ENCODE measurements at regions not wholly inside any gene's neighbourhood (a gene's known extent, or its start where the extent isn't known, plus 50 kb on each side); places are given as distances from the start of the nearest gene placed in this dataset.

GRCh38 chr6:16974704-16975359 is 127.0 kb upstream of the STMND1 start:
- H3K27me3 ChIP-seq (ENCODE audit: control insufficient read depth, insufficient read depth, low read length), result no peaks in the 10 kb centered on the region; the same call in 1 of the 2 replicates
- no peak overlapping the region for H3K4me3 ChIP-seq (ENCODE audit: low read depth, low read length)
- no peaks in the 10 kb centered on the region for H3K9me3 ChIP-seq (ENCODE audit: control insufficient read depth, insufficient read depth, low read depth, low read length)
- no peaks in the 10 kb centered on the region for H3K4me1 ChIP-seq (ENCODE audit: control insufficient read depth, insufficient read depth, low read length)
- H3K27ac ChIP-seq (ENCODE audit: low read depth, low read length), result no peak overlapping the region
- no peak overlapping the region for H3K9ac ChIP-seq (ENCODE audit: low read length)
- no peaks in the 10 kb centered on the region for H3K36me3 ChIP-seq (ENCODE audit: control insufficient read depth, insufficient read depth, low read length)

- Histone ChIP-seq H3K4me3 (ENCODE audit: low read depth, low read length) (no peak overlapping the region), H3K9ac (ENCODE audit: low read length) (no peak overlapping the region), H3K27me3 (ENCODE audit: control insufficient read depth, insufficient read depth, low read length) (no peaks in the 10 kb centered on the region; the same call in 1 of the 2 replicates), H3K36me3 (ENCODE audit: control insufficient read depth, insufficient read depth, low read length) (no peaks in the 10 kb centered on the region), H3K9me3 (ENCODE audit: control insufficient read depth, insufficient read depth, low read depth, low read length) (no peaks in the 10 kb centered on the region), H3K27ac (ENCODE audit: low read depth, low read length) (no peak overlapping the region), H3K4me1 (ENCODE audit: control insufficient read depth, insufficient read depth, low read length) (no peaks in the 10 kb centered on the region)
Measured at GRCh38 chr6:16974387-16974673, 127.5 kb upstream of the STMND1 start.

- Histone ChIP-seq H3K9me3 (ENCODE audit: control insufficient read depth, insufficient read depth, low read depth, low read length) (no peaks in the 10 kb centered on the region), H3K27ac (ENCODE audit: low read depth, low read length) (no peak overlapping the region), H3K9ac (ENCODE audit: low read length) (no peak overlapping the region), H3K27me3 (ENCODE audit: control insufficient read depth, insufficient read depth, low read length) (no peaks in the 10 kb centered on the region; the same call in 1 of the 2 replicates), H3K36me3 (ENCODE audit: control insufficient read depth, insufficient read depth, low read length) (no peaks in the 10 kb centered on the region), H3K4me3 (ENCODE audit: low read depth, low read length) (no peak overlapping the region), H3K4me1 (ENCODE audit: control insufficient read depth, insufficient read depth, low read length) (no peaks in the 10 kb centered on the region)
Measured at GRCh38 chr6:16973545-16974386, 128.1 kb upstream of the STMND1 start.

- Histone ChIP-seq H3K36me3 (ENCODE audit: control insufficient read depth, insufficient read depth, low read length) (no peaks in the 10 kb centered on the region), H3K9ac (ENCODE audit: low read length) (no peak overlapping the region), H3K27me3 (ENCODE audit: control insufficient read depth, insufficient read depth, low read length) (no peaks in the 10 kb centered on the region; the same call in 1 of the 2 replicates)
Measured at GRCh38 chr6:16973051-16973450, 128.8 kb upstream of the STMND1 start.

GRCh38 chr6:16972535-16972934 is 129.3 kb upstream of the STMND1 start:
- no peaks in the 10 kb centered on the region for H3K4me1 ChIP-seq (ENCODE audit: control insufficient read depth, insufficient read depth, low read length)
- H3K27me3 ChIP-seq (ENCODE audit: control insufficient read depth, insufficient read depth, low read length), result no peaks in the 10 kb centered on the region; the same call in 1 of the 2 replicates
- no peak overlapping the region for H3K4me3 ChIP-seq (ENCODE audit: low read depth, low read length)
- H3K9me3 ChIP-seq (ENCODE audit: control insufficient read depth, insufficient read depth, low read depth, low read length), result no peaks in the 10 kb centered on the region
- H3K9ac ChIP-seq (ENCODE audit: low read length), result no peak overlapping the region
- H3K27ac ChIP-seq (ENCODE audit: low read depth, low read length), result no peak overlapping the region
- no peaks in the 10 kb centered on the region for H3K36me3 ChIP-seq (ENCODE audit: control insufficient read depth, insufficient read depth, low read length)

More at GRCh38 chr6:16973051-16973450, 128.8 kb upstream of the STMND1 start:
- Histone ChIP-seq H3K27ac (ENCODE audit: low read depth, low read length) (no peak overlapping the region), H3K4me1 (ENCODE audit: control insufficient read depth, insufficient read depth, low read length) (no peaks in the 10 kb centered on the region), H3K9me3 (ENCODE audit: control insufficient read depth, insufficient read depth, low read depth, low read length) (no peaks in the 10 kb centered on the region), H3K4me3 (ENCODE audit: low read depth, low read length) (no peak overlapping the region)

GRCh38 chr6:16969699-16970655 is 131.9 kb upstream of the STMND1 start:
- H3K9me3 ChIP-seq (ENCODE audit: control insufficient read depth, insufficient read depth, low read depth, low read length), result no peaks in the 10 kb centered on the region
- H3K36me3 ChIP-seq (ENCODE audit: control insufficient read depth, insufficient read depth, low read length), result no peaks in the 10 kb centered on the region
- H3K27me3 ChIP-seq (ENCODE audit: control insufficient read depth, insufficient read depth, low read length), result no peaks in the 10 kb centered on the region; the same call in 1 of the 2 replicates
- no peak overlapping the region for H3K27ac ChIP-seq (ENCODE audit: low read depth, low read length)
- no peak overlapping the region for H3K4me3 ChIP-seq (ENCODE audit: low read depth, low read length)
- no peak overlapping the region for H3K9ac ChIP-seq (ENCODE audit: low read length)
- peaks cover 5% of the 10 kb centered on the region; the same call in 1 of the 2 replicates for H3K4me1 ChIP-seq (ENCODE audit: control insufficient read depth, insufficient read depth, low read length)

- Histone ChIP-seq H3K4me3 (ENCODE audit: low read depth, low read length) (no peak overlapping the region), H3K27ac (ENCODE audit: low read depth, low read length) (no peak overlapping the region), H3K9ac (ENCODE audit: low read length) (no peak overlapping the region), H3K4me1 (ENCODE audit: control insufficient read depth, insufficient read depth, low read length) (peaks cover 11% of the 10 kb centered on the region), H3K9me3 (ENCODE audit: control insufficient read depth, insufficient read depth, low read depth, low read length) (no peaks in the 10 kb centered on the region), H3K36me3 (ENCODE audit: control insufficient read depth, insufficient read depth, low read length) (no peaks in the 10 kb centered on the region), H3K27me3 (ENCODE audit: control insufficient read depth, insufficient read depth, low read length) (no peaks in the 10 kb centered on the region; the same call in 1 of the 2 replicates)
Measured at GRCh38 chr6:16968101-16968500, 133.7 kb upstream of the STMND1 start.

- no peak overlapping the region for H3K4me3 ChIP-seq (ENCODE audit: low read depth, low read length)
- H3K27ac ChIP-seq (ENCODE audit: low read depth, low read length), result no peak overlapping the region
- H3K9me3 ChIP-seq (ENCODE audit: control insufficient read depth, insufficient read depth, low read depth, low read length), result no peaks in the 10 kb centered on the region
- no peak overlapping the region for H3K9ac ChIP-seq (ENCODE audit: low read length)
- H3K4me1 ChIP-seq (ENCODE audit: control insufficient read depth, insufficient read depth, low read length), result peaks cover 11% of the 10 kb centered on the region
- no peaks in the 10 kb centered on the region for H3K27me3 ChIP-seq (ENCODE audit: control insufficient read depth, insufficient read depth, low read length)
- H3K36me3 ChIP-seq (ENCODE audit: control insufficient read depth, insufficient read depth, low read length), result no peaks in the 10 kb centered on the region
Measured at GRCh38 chr6:16967470-16967817, 134.4 kb upstream of the STMND1 start.

- H3K4me1 ChIP-seq (ENCODE audit: control insufficient read depth, insufficient read depth, low read length), result peaks cover 11% of the 10 kb centered on the region
- no peaks in the 10 kb centered on the region for H3K36me3 ChIP-seq (ENCODE audit: control insufficient read depth, insufficient read depth, low read length)
- no peak overlapping the region for H3K27ac ChIP-seq (ENCODE audit: low read depth, low read length)
- H3K9me3 ChIP-seq (ENCODE audit: control insufficient read depth, insufficient read depth, low read depth, low read length), result no peaks in the 10 kb centered on the region
- no peaks in the 10 kb centered on the region for H3K27me3 ChIP-seq (ENCODE audit: control insufficient read depth, insufficient read depth, low read length)
- no peak overlapping the region for H3K4me3 ChIP-seq (ENCODE audit: low read depth, low read length)
- H3K9ac ChIP-seq (ENCODE audit: low read length), result no peak overlapping the region
Measured at GRCh38 chr6:16966791-16967469, 134.9 kb upstream of the STMND1 start.

GRCh38 chr6:16965689-16966088 is 136.2 kb upstream of the STMND1 start:
- Histone ChIP-seq H3K27me3 (ENCODE audit: control insufficient read depth, insufficient read depth, low read length) (no peaks in the 10 kb centered on the region), H3K9me3 (ENCODE audit: control insufficient read depth, insufficient read depth, low read depth, low read length) (no peaks in the 10 kb centered on the region), H3K4me1 (ENCODE audit: control insufficient read depth, insufficient read depth, low read length) (peaks cover 11% of the 10 kb centered on the region), H3K9ac (ENCODE audit: low read length) (no peak overlapping the region), H3K4me3 (ENCODE audit: low read depth, low read length) (no peak overlapping the region), H3K27ac (ENCODE audit: low read depth, low read length) (no peak overlapping the region), H3K36me3 (ENCODE audit: control insufficient read depth, insufficient read depth, low read length) (no peaks in the 10 kb centered on the region)
